Gastrocnemius medialis (tissue), 4 donors: ENCODE measurements at regions not wholly inside any gene's neighbourhood (a gene's known extent, or its start where the extent isn't known, plus 50 kb on each side); places are given as distances from the start of the nearest gene placed in this dataset.

Experiments
- CTCF ChIP-seq, 5 experiments: fragments of 450-650 bp in 3 of 5; fragments of 200-600 bp in 2 of 5; sonication (generic) in 2 of 5; IDR thresholded peaks in 4 of 5; conservative IDR thresholded peaks in 1 of 5; 1 replicate in 4 of 5; 2 replicates in 1 of 5; pipeline ENCODE4 v1.5.1; 2016 to 2019; ENCODE audit warnings: antibody characterized with exemption in 5 of 5, mild to moderate bottlenecking in 3 of 5, moderate library complexity in 3 of 5
- POLR2A ChIP-seq, 2 donors: fragments of 450-650 bp; IDR thresholded peaks; one replicate each; pipeline ENCODE4 v1.6.1; 2017; ENCODE audit warnings: antibody characterized with exemption in 2 of 2, mild to moderate bottlenecking in 2 of 2, moderate library complexity in 2 of 2

GRCh38 chr13:76737526-76737925 lies 148.7 kb downstream of the KCTD12 start:
- TF ChIP-seq CTCF (IDR thresholded peaks at IDR 0.05 in 4 of 5, conservative IDR thresholded peaks at IDR 0.05 in 1 of 5) (no peak), POLR2A (IDR thresholded peaks at IDR 0.05) (no peak)
